ENCODE measurements at regions not wholly inside any gene's neighbourhood (a gene's known extent, or its start where the extent isn't known, plus 50 kb on each side); places are given as distances from the start of the nearest gene placed in this dataset.

DNA sequence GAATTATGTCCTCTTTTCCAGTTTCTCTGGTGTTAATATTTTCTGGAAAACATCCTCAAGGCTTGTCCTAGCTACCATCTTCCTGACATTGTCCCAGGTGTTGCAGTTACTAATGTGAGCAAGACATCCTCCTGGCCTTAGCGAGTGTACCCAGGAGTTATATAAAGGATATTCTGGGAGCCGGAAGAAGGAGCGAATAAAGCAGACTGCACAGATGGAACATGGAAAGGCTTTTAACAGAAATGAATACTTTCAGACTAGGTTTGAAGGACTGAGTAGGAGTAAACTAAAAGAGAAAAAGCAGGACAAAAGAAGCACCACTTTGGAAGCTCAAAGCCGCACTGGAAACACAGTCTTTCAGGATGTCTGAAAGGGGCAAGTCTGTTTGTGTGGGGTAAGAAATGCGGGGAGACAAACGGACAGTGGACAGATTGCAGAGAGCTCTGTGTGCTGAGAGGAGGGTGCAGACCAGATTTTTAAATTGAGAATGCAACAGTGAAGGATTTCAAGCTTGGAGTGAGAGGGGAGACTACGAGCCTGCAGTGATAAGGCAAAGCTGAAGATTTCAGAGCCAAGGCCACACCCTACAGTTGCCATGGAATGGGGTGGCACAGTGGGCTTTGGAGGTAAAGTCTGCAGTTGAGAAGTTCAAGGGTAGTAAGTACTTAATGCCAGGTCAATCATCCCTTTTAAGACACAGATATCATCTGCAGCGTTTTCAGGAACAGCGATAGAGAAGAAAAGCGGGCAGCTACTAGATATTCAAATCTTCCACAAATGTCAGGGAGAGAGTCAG is 94.1 kb upstream of the TAF11L2 start:
- Histone ChIP-seq H3K27me3 (peaks cover 0 to 48% (median 29%) of the 10 kb centered on the region in 7 donors), H3K4me1 (peaks cover 0 to 28% (median 0%) of the 10 kb centered on the region in 9 donors), H3K4me3 (no peak overlapping the region), H3K9me3 (no peaks in the 10 kb centered on the region), H3K36me3 (no peaks in the 10 kb centered on the region), H3K27ac (no peak overlapping the region)
- ATAC-seq: no peak
- no peak for DNase-seq
- intact Hi-C loops (cut with DNase I): no loop called here
- TF ChIP-seq, protein P1, sequence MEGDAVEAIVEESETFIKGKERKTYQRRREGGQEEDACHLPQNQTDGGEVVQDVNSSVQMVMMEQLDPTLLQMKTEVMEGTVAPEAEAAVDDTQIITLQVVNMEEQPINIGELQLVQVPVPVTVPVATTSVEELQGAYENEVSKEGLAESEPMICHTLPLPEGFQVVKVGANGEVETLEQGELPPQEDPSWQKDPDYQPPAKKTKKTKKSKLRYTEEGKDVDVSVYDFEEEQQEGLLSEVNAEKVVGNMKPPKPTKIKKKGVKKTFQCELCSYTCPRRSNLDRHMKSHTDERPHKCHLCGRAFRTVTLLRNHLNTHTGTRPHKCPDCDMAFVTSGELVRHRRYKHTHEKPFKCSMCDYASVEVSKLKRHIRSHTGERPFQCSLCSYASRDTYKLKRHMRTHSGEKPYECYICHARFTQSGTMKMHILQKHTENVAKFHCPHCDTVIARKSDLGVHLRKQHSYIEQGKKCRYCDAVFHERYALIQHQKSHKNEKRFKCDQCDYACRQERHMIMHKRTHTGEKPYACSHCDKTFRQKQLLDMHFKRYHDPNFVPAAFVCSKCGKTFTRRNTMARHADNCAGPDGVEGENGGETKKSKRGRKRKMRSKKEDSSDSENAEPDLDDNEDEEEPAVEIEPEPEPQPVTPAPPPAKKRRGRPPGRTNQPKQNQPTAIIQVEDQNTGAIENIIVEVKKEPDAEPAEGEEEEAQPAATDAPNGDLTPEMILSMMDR (IDR thresholded peaks at IDR 0.05): no peak
- WGBS, 2 donors: 53 to 58% methylated on average over 10 of the region's 10 CpGs

DNA sequence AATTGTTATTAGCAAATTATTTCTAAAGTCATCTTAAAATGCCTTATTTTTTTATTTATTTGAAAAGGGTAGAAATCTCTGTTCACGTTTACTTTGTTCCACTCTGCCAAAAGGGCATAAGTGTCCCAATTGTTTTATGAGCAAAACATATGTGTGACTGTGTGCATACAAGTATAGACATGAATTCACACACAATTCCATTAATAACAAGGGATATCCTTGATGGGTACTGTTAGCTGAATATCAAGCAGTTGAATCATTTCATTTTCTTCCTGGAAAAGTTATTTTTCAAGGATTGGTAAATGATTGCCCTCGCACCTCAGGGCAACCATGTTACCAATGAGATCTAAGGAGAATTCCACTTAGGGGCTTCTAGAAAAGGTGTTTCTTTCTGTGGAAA is 92.1 kb upstream of the TAF11L2 start:
- Histone ChIP-seq H3K9me3 (no peaks in the 10 kb centered on the region), H3K27me3 (peaks cover 0 to 40% (median 19%) of the 10 kb centered on the region in 7 donors), H3K27ac (no peak overlapping the region), H3K36me3 (no peaks in the 10 kb centered on the region), H3K4me1 (peaks cover 0 to 14% (median 0%) of the 10 kb centered on the region in 9 donors), H3K4me3 (no peak overlapping the region)
- intact Hi-C loops (cut with DNase I): no loop called here
- DNase-seq (no peak), ATAC-seq (no peak)
- TF ChIP-seq, protein P1 (IDR thresholded peaks at IDR 0.05): no peak
- 81 to 86% methylated on average over 2 of the region's 2 CpGs for WGBS, 2 donors

DNA sequence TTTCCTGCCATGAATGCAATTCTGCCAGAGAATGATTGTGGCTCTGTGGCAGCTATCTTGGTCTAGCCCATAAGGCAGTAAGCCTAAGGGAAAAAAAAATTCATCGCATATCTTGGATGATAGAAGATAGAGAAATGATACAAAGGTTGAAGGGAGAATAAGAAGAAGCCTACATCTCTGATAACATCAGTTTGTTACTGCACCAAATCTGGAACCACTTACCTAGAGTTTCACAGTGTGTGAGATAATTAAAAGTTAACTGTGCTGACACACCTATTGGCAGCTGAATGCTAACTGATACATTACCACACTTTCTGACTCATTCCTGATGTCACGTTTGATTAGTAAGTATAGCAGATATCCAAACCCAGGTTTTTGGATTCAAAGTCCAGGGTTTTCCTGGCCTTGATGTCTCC is 91.6 kb upstream of the TAF11L2 start:
- TF ChIP-seq, protein P1 (IDR thresholded peaks at IDR 0.05): no peak
- no peak for DNase-seq
- no peak overlapping the region for H3K4me3 ChIP-seq
- H3K4me1 ChIP-seq: peaks cover 0 to 10% (median 0%) of the 10 kb centered on the region in 9 donors
- 76 to 80% methylated on average over 2 of the region's 2 CpGs for WGBS, 2 donors
- no peaks in the 10 kb centered on the region for H3K36me3 ChIP-seq
- peaks cover 0 to 35% (median 14%) of the 10 kb centered on the region in 7 donors for H3K27me3 ChIP-seq
- ATAC-seq: no peak
- intact Hi-C loops (cut with DNase I): no loop called here
- no peaks in the 10 kb centered on the region for H3K9me3 ChIP-seq
- H3K27ac ChIP-seq: no peak overlapping the region

DNA sequence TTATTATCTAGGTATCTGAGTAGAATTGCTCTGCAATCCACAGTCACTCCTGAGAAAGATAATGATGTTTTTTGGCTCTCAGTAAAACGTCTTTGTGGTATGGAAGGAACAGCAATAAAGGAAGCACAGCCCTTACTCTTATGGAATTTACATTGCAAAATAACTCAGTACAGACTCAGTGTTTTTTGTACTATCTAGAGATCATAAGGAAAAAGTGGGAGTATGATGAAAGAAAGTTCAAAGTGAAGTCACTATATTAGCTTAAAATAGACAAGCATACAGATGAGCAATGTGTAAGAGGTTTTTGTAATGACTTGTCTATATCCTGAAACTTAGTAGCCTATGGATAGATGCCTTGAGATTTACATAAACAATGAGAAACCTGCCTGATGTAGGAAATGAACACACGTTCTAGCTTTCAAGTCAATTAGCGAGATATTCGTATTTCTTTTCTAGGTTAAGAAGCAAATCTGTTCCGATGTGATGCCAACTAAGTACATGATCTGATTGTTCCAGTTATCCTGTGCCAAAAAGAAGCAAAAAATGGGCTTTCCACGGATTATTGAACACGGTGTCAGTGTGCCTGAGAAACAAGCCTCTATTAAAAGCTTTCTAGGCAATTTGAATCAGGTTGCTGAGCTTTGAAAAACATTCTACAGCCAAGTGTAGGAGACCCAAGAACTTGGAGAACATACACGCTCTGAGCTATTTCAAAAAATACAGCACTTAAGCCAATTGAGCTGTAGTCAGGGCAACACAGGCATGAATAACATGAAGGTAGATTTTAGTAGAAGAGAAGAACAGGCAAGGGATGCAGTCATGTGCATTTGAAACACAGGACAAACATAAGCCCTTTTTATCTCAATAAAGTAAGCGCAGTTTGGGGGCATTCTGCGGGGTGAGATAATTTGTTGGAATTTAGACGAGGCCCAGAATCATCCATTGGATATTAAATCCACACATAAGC is 86.3 kb upstream of the TAF11L2 start:
- WGBS, 2 donors: 69 to 78% methylated on average over 11 of the region's 11 CpGs

More for the DNA sequence above, 86.3 kb upstream of the TAF11L2 start:
- no peak for ATAC-seq
- TF ChIP-seq, protein P1 (IDR thresholded peaks at IDR 0.05): no peak
- no peak overlapping the region for H3K4me3 ChIP-seq
- no peaks in the 10 kb centered on the region for H3K9me3 ChIP-seq
- H3K27ac ChIP-seq: no peak overlapping the region
- intact Hi-C loops (cut with DNase I): no loop called here
- H3K27me3 ChIP-seq: peaks cover 0 to 9% (median 0%) of the 10 kb centered on the region in 7 donors
- peaks cover 0 to 5% (median 0%) of the 10 kb centered on the region in 9 donors for H3K4me1 ChIP-seq
- no peaks in the 10 kb centered on the region for H3K36me3 ChIP-seq
- no peak for DNase-seq
